ENCODE measurements at regions not wholly inside any gene's neighbourhood (a gene's known extent, or its start where the extent isn't known, plus 50 kb on each side); places are given as distances from the start of the nearest gene placed in this dataset.

DNA sequence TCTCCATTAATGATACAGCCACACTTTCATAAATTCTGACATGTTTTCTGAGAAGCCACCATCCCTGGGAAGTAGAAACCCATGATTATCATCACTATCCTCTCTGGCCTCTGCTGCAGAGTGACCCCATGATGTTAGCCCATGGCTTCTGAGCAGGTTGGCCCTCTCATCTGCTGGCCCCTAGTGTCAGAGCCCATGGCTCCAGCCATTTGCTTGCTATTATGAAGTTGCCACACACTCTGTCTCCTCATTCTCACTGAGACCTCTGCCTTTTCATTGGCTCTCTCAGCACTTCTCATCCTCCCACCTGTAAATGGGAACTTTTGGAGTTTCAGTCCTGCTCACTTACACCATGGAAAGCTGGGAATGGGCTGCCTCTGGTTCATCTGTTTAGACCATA is 192.7 kb downstream of the GASK1B start:
- Mint-ChIP-seq H3K4me1 (ENCODE audit: unreplicated experiment) (peaks cover 5% of the 10 kb centered on the region), H3K27me3 (peaks cover 3% of the 10 kb centered on the region)

DNA sequence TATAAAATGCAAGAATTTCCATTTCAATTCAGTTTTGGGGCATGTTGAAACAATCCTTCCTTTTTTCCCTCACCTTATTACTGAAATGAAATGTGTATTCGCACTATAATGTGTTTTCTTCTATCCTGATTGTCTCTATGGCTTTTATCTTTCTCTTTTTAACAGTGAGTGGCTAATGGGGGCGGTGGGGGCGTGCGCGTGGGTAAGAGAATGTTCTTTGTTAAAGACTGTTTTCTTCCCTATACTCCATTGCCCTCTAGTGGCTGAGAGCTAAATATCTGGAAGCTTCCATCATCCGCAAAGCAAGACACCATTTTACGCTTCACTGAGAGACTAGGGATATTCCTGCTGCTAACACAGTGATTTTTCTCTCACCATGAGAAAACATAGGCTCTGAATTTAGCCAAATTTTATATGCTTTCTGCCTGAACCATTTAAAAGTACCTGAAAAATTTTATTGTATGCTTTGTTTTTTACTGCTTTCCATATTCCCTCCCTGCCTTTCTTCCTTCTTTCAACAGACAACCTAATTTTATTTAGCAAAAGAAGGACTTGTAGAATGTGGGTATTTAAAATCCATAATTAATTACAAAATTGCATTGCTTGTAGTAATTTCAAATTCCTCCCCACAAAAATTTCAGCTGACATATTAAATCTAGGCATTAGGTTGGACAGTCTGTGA is 194.0 kb downstream of the GASK1B start:
- no peaks in the 10 kb centered on the region for H3K36me3 Mint-ChIP-seq
- H3K4me3 Mint-ChIP-seq: peak overlapping the region; percentile 65
- peak overlapping the region; percentile 8 for H3K27ac Mint-ChIP-seq
- peaks cover 5% of the 10 kb centered on the region for H3K4me1 Mint-ChIP-seq (ENCODE audit: unreplicated experiment)
- H3K9me3 Mint-ChIP-seq: no peaks in the 10 kb centered on the region
- TF ChIP-seq, protein P1, sequence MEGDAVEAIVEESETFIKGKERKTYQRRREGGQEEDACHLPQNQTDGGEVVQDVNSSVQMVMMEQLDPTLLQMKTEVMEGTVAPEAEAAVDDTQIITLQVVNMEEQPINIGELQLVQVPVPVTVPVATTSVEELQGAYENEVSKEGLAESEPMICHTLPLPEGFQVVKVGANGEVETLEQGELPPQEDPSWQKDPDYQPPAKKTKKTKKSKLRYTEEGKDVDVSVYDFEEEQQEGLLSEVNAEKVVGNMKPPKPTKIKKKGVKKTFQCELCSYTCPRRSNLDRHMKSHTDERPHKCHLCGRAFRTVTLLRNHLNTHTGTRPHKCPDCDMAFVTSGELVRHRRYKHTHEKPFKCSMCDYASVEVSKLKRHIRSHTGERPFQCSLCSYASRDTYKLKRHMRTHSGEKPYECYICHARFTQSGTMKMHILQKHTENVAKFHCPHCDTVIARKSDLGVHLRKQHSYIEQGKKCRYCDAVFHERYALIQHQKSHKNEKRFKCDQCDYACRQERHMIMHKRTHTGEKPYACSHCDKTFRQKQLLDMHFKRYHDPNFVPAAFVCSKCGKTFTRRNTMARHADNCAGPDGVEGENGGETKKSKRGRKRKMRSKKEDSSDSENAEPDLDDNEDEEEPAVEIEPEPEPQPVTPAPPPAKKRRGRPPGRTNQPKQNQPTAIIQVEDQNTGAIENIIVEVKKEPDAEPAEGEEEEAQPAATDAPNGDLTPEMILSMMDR (conservative IDR thresholded peaks at IDR 0.05): peak; percentile 90
- DNase-seq (ENCODE audit: extremely low spot score, unreplicated experiment): no peak
- peaks cover 3% of the 10 kb centered on the region for H3K27me3 Mint-ChIP-seq

More for the DNA sequence above, 192.7 kb downstream of the GASK1B start:
- H3K36me3 Mint-ChIP-seq: no peaks in the 10 kb centered on the region
- H3K9me3 Mint-ChIP-seq: no peaks in the 10 kb centered on the region
- no peak overlapping the region for H3K4me3 Mint-ChIP-seq
- TF ChIP-seq, protein P1 (conservative IDR thresholded peaks at IDR 0.05): no peak
- no peak overlapping the region for H3K27ac Mint-ChIP-seq
- DNase-seq (ENCODE audit: extremely low spot score, unreplicated experiment): no peak

DNA sequence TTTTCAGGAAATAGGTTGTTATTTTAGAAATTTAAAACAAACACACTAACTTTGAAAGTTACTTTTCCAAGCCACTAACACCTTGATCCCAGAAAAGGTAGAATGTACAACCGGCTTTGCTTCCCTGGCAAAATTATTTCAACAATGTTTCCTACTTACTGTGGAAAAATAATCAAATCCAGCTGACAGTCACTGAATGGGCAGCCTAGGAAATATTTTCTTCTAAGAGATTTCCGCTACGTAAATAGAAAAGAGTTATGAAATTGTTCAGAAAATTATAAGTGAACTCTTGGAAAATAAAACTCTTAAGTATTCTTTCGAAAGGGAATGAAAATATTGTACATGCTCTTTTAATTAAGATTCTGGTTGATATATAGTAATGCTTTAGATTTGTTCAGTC is 195.7 kb downstream of the GASK1B start:
- TF ChIP-seq, protein P1 (conservative IDR thresholded peaks at IDR 0.05): no peak
- no peak for DNase-seq (ENCODE audit: extremely low spot score, unreplicated experiment)
- H3K27me3 Mint-ChIP-seq: peaks cover 3% of the 10 kb centered on the region
- H3K36me3 Mint-ChIP-seq: no peaks in the 10 kb centered on the region
- no peaks in the 10 kb centered on the region for H3K9me3 Mint-ChIP-seq
- no peak overlapping the region for H3K4me3 Mint-ChIP-seq
- H3K4me1 Mint-ChIP-seq (ENCODE audit: unreplicated experiment): peaks cover 5% of the 10 kb centered on the region
- no peak overlapping the region for H3K27ac Mint-ChIP-seq

DNA sequence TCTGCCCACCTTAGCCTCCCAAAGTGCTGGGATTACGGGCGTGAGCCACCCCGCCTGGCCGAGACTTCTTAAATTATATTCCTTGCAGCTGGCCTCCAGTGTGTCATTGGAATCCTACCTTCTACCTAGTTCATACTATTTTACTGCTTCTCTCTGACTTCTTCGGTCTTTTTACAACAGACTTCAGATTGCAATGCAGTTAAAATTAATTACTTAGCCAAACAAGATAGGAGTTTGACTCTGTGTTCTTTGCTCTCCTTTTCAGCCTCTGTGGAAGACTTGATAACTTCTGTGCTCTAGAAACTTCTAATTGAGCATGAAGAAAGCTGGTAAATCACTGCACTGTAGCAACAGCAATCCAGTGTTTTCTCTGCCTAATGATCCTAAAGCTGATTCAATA is 199.5 kb downstream of the GASK1B start:
- no peak overlapping the region for H3K27ac Mint-ChIP-seq
- TF ChIP-seq, protein P1 (conservative IDR thresholded peaks at IDR 0.05): no peak
- DNase-seq (ENCODE audit: extremely low spot score, unreplicated experiment): no peak
- H3K4me3 Mint-ChIP-seq: no peak overlapping the region
- no peaks in the 10 kb centered on the region for H3K4me1 Mint-ChIP-seq (ENCODE audit: unreplicated experiment)
- no peaks in the 10 kb centered on the region for H3K36me3 Mint-ChIP-seq
- no peaks in the 10 kb centered on the region for H3K9me3 Mint-ChIP-seq
- H3K27me3 Mint-ChIP-seq: no peaks in the 10 kb centered on the region

DNA sequence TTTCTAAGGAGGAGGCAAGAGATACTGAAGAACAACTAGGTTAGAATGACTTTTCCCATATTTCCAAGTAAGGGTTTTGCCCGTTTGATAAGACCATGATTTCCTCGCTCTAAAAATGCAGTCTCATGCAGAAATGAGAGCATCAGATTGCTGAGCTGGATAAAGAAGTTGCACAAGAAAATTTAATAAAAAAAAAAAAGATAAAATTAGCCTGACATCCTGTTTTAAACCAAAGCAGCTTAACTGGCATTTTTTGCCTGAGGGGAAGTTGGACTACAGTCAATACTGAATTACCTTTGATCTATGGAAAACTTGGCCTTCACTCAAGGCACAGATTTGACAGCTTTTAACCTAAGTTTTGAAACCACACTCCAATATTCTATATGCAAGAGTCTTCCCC is 208.4 kb downstream of the GASK1B start:
- no peaks in the 10 kb centered on the region for H3K36me3 Mint-ChIP-seq
- TF ChIP-seq, protein P1 (conservative IDR thresholded peaks at IDR 0.05): no peak
- DNase-seq (ENCODE audit: extremely low spot score, unreplicated experiment): no peak
- no peaks in the 10 kb centered on the region for H3K27me3 Mint-ChIP-seq
- no peak overlapping the region for H3K4me3 Mint-ChIP-seq
- no peaks in the 10 kb centered on the region for H3K9me3 Mint-ChIP-seq
- no peak overlapping the region for H3K27ac Mint-ChIP-seq
- H3K4me1 Mint-ChIP-seq (ENCODE audit: unreplicated experiment): no peaks in the 10 kb centered on the region
